GM21367 (cell line): ENCODE measurements at regions not wholly inside any gene's neighbourhood (a gene's known extent, or its start where the extent isn't known, plus 50 kb on each side); places are given as distances from the start of the nearest gene placed in this dataset.

Experiments
- ATAC-seq: cut with Tn5 transposase; IDR thresholded peaks from one replicate; pipeline ENCODE4 v1.9.1; 2021; ENCODE audit not compliant: unreplicated experiment

DNA sequence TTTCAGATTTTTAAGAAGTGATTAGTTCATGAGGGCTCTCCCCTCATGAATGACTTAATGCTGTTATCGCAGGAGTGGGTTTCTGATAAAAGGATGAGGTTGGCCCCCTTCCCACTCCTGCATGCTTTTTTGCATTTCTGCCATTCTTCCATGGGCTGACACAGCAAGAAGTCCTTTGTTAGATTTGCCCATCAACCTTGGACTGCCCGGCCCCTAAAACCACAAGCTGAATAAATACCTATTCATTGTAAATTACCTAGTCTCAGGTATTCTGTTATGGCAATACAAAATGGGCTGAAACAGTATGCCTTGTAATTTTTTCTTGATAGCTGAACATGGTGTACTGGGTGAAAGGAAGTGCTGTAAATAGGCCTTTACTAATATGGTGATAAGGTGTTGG, 72.7 kb upstream of the DPH5 start:
- no peak for ATAC-seq

DNA sequence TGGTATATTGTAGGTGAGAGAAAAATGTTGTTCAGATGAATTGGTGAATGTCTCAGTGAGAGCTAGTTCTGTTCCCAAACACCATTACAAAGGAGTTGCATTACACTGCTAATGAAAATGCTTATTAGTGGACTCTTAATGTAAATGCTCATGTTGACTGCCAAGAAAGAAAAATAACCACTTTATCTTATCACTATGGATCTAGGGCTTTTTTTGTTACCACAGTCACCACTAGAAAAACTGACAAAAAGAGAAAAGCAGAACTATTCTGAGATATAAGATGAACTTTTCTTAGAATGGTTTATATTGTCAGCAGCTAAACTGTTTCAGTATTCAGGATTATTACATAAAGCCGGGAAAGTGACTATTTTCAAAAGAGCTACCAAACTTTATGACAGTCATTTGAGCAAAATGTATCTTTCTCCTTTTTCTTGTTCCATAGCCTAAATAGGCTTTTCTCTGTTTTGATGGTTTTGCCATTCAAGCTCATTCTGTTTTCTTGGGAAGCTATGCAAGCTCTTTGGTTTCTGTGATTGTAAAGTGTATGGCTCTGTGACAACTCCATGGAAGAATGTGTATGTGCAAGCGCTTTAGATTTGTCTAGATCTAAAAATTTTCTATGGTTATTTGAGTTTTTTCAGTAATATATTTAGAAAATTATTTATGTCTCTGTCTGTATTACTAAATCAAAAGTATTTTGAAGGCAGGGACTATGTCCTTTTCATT, 64.2 kb upstream of the DPH5 start:
- no peak for ATAC-seq

DNA sequence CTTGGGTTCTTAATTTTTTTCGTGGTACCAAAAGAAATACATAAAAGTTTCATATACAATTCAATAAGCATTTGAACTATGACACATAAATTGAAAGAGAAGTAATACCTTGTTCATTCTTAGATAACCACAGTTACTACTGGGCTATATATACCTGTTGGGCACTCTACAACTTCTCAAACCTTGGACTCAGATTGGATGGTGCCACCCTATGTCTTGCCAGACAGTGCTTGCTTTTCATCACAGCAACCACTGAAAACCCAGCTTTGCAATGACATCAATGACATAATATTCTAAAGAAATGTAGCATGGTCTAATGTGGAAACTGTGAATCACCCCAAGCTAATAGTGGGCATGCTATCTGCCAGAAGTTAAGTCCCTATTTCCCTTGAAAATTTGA, 62.8 kb upstream of the DPH5 start:
- no peak for ATAC-seq

DNA sequence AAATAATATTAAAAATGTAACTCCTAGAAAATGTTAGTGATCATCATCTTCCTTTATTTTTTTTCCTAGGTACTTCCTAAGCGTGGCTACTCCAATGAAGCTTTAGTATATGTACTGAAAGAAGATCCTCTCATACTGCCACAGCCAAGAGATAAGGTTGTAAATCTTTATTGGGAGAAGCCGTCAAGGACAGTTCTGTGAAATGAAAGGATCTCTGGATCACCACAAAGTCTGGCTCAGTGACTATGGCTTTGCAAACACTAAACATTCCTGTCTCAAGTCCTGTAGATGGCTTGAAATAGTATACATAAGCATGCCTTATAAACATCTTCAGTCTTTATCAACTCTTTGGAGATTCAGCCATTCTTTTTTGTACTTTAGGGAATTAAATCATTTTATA, 61.2 kb upstream of the DPH5 start:
- ATAC-seq = no peak

DNA sequence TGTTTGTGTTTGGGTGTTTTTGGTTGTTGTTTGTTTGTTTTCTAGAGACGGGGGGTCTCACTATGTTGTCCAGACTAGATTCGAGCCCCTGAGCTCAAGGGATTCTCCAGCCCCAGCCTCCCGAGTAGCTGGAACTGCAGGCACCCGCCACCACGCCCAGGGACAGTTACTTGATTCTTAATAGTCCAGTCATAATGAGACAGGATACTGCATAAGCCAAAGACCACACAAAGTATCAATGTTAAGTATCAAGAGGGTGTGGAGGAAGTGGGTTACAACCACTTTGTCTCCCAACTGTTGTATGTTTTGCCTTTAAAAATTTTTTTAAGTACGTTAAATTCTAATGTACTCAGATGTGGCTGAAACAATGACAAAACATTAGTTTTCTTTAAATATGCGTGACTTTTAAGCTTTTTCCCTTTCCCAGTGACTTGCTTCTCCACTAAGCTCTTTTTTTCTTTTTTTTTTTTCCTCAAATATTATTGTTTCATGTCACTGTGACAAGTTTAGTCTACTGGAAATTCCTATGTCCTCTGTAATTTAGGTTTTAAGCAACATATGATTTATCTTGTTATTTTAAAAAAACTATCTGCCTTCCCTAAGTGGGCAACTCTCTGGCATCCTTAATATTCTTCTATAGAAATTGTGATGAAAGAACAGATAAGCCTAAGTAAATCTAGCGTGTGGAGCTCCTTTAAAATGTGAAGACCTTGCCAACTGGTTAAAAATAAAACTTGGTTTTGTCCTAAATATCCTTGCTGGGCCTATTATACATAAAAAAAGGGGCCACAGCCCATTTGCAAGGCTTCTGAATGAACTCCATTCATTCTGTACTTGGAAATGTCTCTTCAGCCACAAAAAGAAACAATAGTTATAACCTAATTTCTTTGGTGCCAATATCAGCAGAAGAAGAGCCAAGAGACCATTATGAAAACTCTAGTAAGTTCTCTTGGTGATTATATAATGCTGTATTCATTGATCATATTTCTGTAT, 56.2 kb upstream of the DPH5 start:
- ATAC-seq = no peak

DNA sequence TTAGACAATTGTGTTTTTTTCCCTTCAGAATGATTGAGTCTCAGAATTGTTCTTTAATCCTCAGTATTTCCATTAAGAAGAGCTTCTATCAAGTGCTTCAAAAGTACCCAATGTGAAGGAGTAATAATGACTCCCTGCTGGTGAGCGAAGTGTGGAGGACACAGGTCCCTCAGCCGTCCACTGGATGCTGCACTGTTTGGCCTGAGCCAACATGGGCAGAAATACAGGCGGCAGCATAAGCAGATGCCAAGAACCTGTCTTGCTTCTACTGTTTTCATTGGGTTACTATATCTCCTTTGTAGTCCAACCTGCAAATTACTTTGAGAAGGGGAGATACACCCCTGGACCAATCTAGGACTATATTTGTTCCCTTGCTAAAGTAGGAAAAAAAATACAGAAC, 55.3 kb upstream of the DPH5 start:
- no peak for ATAC-seq

DNA sequence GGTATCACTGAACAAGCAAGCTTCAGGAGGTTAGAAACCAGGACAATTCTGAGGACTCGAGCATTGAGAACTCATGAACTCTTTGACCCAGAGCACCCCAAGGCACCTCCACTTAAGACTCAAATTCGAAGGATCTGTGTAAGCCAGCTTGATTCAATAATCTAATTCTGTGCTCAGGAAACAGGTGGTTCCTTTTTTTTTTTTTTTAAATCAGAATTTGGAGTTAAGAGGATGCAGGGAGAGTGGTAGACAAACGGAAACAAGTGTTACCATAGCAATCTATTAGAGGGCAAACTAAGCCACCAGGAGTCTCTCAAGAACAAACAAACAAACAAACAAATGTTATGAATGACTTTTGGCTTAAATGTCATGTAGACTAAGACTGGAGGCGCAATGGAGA, 53.8 kb upstream of the DPH5 start:
- ATAC-seq = no peak

DNA sequence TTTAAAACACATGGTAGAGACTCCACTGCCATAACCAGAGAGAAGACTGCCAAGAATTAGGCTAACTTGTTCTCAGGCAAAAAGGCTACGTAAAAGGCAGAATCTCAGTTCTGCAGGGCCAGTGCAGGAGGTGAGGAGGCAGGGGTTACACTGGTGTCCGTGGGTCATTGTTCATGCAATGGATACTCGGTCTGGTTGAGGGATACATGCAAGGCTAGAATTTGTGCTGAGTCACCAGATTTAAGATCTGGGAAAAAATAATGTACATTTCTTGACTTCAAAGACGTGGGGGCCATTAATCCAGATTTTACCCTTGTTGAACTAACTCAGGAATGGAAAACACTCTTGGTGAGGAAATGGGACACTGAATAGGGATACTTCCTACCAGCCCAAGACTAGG, 52.3 kb upstream of the DPH5 start:
- ATAC-seq = no peak

DNA sequence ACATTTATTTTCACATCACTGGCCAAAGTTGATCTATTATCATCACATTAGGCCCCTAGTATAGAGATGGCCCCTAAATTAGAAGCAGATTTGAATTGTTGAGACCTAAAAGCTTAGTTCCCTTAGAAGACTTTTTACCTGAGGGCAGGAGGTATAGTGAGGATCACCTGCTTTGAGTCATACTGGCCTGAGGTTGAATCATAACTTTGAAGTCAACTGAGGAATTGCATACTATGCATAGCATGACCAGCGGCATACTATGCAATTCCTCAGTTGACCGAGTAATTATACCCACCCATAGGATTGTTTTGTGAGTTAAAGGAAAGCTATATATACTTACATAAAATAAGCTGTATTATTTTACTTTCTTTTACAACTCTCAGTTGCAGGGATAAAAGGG, 50.3 kb upstream of the DPH5 start:
- ATAC-seq = no peak
